Activated CD8-positive, alpha-beta T cell treated with anti-CD3 and anti-CD28 coated beads for 36 hours (primary cell): ENCODE measurements at regions not wholly inside any gene's neighbourhood (a gene's known extent, or its start where the extent isn't known, plus 50 kb on each side); places are given as distances from the start of the nearest gene placed in this dataset.

ENCODE experiments used
- ATAC-seq: fragments of 200-7000 bp; cut with Tn5 transposase; one replicate; pipeline ENCODE4 v1.10.0; 2021; ENCODE audit warnings: mild to moderate bottlenecking, moderate library complexity
- CTCF ChIA-PET: fragments of 350-600 bp; sonication (Branson Sonifier 250); formaldehyde crosslinking; loops from one replicate; lab custom pipeline; 2021; ENCODE audit warnings: antibody characterized with exemption; lab: Charles Lee
- POLR2A ChIA-PET: fragments of 350-600 bp; sonication (Branson Sonifier 250); formaldehyde crosslinking; loops from one replicate; lab custom pipeline; 2021; ENCODE audit warnings: antibody characterized with exemption; lab: Charles Lee
- DNase-seq: peaks from one replicate; pipeline ENCODE4 v3.0.0-alpha.2; 2020
- H3K27ac Mint-ChIP-seq: one replicate; pipeline ENCODE4 v1.8.0; 2021; ENCODE audit warnings: mild to moderate bottlenecking, mixed read lengths
- H3K27me3 Mint-ChIP-seq: one replicate; pipeline ENCODE4 v1.8.0; 2021; ENCODE audit warnings: mixed read lengths
- H3K36me3 Mint-ChIP-seq: one replicate; pipeline ENCODE4 v1.8.0; 2021; ENCODE audit warnings: low read depth, mixed read lengths
- H3K4me1 Mint-ChIP-seq: one replicate; pipeline ENCODE4 v1.8.0; 2021; ENCODE audit warnings: low read depth, mixed read lengths
- H3K4me3 Mint-ChIP-seq: one replicate; pipeline ENCODE4 v1.8.0; 2021; ENCODE audit warnings: mild to moderate bottlenecking, moderate library complexity, mixed read lengths
- H3K9me3 Mint-ChIP-seq: one replicate; pipeline ENCODE4 v1.8.0; 2021; ENCODE audit warnings: mixed read lengths
- intact Hi-C: fragments of 100-400 bp; cut with micrococcal nuclease; formaldehyde crosslinking; loops from one replicate; pipeline ENCODE4 v1.10.0; 2022
- TF ChIP-seq, protein P1 (sequence below): fragments of 200-600 bp; IDR thresholded peaks from one replicate; pipeline ENCODE4 v1.8.0; 2022; ENCODE audit warnings: antibody characterized with exemption, mild to moderate bottlenecking

DNA sequence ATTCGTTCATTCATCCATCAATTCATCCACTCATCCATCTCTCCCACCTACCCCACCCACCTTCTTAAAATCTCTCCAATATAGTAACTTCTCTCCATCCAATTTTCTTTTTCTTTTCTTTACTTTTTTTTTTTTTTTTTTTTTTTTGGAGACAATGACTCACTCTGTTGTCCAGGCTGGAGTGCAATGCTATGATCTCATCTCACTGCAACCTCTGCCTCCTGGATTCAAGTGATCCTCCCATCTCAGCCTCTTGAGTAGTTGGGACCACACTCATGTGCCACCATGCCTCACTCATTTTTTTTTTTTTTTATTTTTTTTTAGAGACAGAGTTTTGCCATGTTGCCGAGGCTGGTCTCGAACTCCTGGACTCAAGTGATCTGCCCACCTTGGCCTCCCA lies 118.4 kb downstream of the SUDS3 start:
- TF ChIP-seq, protein P1, sequence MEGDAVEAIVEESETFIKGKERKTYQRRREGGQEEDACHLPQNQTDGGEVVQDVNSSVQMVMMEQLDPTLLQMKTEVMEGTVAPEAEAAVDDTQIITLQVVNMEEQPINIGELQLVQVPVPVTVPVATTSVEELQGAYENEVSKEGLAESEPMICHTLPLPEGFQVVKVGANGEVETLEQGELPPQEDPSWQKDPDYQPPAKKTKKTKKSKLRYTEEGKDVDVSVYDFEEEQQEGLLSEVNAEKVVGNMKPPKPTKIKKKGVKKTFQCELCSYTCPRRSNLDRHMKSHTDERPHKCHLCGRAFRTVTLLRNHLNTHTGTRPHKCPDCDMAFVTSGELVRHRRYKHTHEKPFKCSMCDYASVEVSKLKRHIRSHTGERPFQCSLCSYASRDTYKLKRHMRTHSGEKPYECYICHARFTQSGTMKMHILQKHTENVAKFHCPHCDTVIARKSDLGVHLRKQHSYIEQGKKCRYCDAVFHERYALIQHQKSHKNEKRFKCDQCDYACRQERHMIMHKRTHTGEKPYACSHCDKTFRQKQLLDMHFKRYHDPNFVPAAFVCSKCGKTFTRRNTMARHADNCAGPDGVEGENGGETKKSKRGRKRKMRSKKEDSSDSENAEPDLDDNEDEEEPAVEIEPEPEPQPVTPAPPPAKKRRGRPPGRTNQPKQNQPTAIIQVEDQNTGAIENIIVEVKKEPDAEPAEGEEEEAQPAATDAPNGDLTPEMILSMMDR = no peak
- Mint-ChIP-seq H3K4me3 (no peak overlapping the region), H3K4me1 (no peaks in the 10 kb centered on the region), H3K27me3 (peaks cover 1% of the 10 kb centered on the region), H3K36me3 (no peaks in the 10 kb centered on the region), H3K9me3 (no peaks in the 10 kb centered on the region), H3K27ac (no peak overlapping the region)
- intact Hi-C loops = no loop called here
- DNase-seq (no peak), ATAC-seq (no peak)
- ChIA-PET CTCF (no interaction called here), POLR2A (no interaction called here)

DNA sequence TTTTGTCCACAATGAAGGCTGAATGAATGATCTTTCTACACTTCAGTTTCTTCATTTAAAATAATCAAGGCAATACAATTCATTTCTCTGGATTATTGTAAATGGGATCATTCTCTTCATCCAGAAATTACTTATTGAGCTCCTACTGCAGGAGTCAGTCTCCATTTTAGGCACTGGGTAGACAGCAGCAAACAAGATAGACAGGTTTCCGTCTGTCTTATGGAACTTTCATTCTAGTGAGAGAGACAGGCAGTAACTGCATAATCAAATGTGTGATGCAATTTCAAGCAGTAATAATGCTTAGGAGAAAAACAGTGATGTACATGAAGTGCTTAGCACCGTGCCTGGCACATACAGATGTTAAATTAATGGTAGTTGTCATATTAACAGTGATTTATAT lies 118.9 kb downstream of the SUDS3 start:
- CTCF ChIA-PET = no interaction called here
- intact Hi-C loops = no loop called here
- DNase-seq (no peak), ATAC-seq (no peak)
- peaks cover 1% of the 10 kb centered on the region for H3K27me3 Mint-ChIP-seq
- H3K9me3 Mint-ChIP-seq = no peaks in the 10 kb centered on the region
- TF ChIP-seq, protein P1 = no peak
- H3K4me3 Mint-ChIP-seq = no peak overlapping the region
- no peaks in the 10 kb centered on the region for H3K36me3 Mint-ChIP-seq
- no peak overlapping the region for H3K27ac Mint-ChIP-seq
- no peaks in the 10 kb centered on the region for H3K4me1 Mint-ChIP-seq
- POLR2A ChIA-PET = no interaction called here

DNA sequence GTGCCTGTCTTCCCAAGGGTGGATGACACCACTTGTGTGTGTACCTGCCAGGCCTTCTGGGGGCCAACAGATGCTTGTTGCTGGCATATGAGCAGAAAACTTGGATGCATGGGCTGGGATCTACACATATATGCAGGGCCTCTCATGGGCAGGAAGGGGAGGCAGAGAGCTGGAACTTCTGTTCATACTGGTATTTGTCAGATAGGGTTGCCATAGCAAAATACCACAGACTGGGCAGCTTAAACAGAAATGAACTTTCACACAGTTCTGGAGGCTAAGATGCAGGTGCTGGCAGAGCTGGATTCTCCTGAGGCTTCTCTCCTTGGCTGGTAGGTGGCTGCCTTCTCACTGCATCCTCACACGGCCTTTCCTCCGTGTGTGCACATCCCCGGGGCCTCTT lies 121.8 kb downstream of the SUDS3 start:
- H3K9me3 Mint-ChIP-seq = no peaks in the 10 kb centered on the region
- POLR2A ChIA-PET = no interaction called here
- H3K36me3 Mint-ChIP-seq = no peaks in the 10 kb centered on the region
- ATAC-seq = no peak
- DNase-seq = no peak
- H3K27ac Mint-ChIP-seq = no peak overlapping the region
- intact Hi-C loops = no loop called here
- CTCF ChIA-PET = no interaction called here
- no peak overlapping the region for H3K4me3 Mint-ChIP-seq
- TF ChIP-seq, protein P1 = no peak
- H3K27me3 Mint-ChIP-seq = peaks cover 1% of the 10 kb centered on the region
- H3K4me1 Mint-ChIP-seq = no peaks in the 10 kb centered on the region

DNA sequence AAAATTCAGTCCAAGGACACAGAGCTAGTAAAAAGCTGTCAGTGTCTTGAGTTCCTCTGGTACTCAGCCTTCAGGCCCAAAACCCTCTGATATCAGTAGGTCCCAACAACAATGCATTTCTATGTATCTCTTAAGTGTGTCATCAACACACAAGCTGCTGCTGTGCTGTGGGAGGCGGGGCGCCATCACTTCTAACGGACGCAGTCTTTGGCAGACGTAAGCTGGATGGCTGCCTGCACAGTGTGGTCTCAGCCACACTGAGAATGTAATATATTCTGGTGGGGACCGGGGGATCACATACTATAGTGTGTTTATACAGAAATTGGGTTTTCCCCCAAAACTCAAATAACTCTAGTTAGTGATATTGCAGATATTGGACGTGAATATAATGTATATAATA lies 123.9 kb downstream of the SUDS3 start:
- Mint-ChIP-seq H3K27ac (no peak overlapping the region), H3K27me3 (peaks cover 1% of the 10 kb centered on the region), H3K9me3 (no peaks in the 10 kb centered on the region), H3K4me3 (no peak overlapping the region), H3K4me1 (no peaks in the 10 kb centered on the region), H3K36me3 (no peaks in the 10 kb centered on the region)
- DNase-seq (no peak), ATAC-seq (no peak)
- TF ChIP-seq, protein P1 = no peak
- POLR2A ChIA-PET = no interaction called here
- CTCF ChIA-PET = no interaction called here
- intact Hi-C loops = no loop called here

DNA sequence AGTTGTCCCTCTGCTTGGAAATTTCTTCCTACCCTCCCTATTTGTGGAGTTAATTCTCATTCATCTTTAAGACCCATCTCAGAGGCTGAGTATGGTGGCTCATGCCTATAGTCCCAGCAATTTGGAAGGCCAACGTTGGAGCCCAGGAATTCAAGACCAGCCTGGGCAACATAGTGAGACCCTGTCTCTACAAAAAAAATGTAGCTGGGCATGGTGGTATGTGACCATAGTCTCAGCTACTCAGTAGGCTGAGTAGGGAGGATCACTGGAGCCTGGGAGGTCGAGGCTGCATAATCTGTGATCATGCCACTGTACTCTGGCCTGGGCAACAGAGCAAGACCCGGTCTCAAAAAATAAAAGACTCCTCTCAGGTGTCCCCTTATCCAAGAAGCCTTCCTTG lies 125.1 kb downstream of the SUDS3 start:
- ChIA-PET POLR2A (no interaction called here), CTCF (no interaction called here)
- intact Hi-C loops = no loop called here
- ATAC-seq = no peak
- no peaks in the 10 kb centered on the region for H3K36me3 Mint-ChIP-seq
- H3K4me1 Mint-ChIP-seq = no peaks in the 10 kb centered on the region
- TF ChIP-seq, protein P1 = no peak
- H3K27ac Mint-ChIP-seq = no peak overlapping the region
- no peak overlapping the region for H3K4me3 Mint-ChIP-seq
- no peak for DNase-seq
- peaks cover 1% of the 10 kb centered on the region for H3K27me3 Mint-ChIP-seq
- H3K9me3 Mint-ChIP-seq = no peaks in the 10 kb centered on the region
